ENCODE measurements at regions not wholly inside any gene's neighbourhood (a gene's known extent, or its start where the extent isn't known, plus 50 kb on each side); places are given as distances from the start of the nearest gene placed in this dataset.

DNA sequence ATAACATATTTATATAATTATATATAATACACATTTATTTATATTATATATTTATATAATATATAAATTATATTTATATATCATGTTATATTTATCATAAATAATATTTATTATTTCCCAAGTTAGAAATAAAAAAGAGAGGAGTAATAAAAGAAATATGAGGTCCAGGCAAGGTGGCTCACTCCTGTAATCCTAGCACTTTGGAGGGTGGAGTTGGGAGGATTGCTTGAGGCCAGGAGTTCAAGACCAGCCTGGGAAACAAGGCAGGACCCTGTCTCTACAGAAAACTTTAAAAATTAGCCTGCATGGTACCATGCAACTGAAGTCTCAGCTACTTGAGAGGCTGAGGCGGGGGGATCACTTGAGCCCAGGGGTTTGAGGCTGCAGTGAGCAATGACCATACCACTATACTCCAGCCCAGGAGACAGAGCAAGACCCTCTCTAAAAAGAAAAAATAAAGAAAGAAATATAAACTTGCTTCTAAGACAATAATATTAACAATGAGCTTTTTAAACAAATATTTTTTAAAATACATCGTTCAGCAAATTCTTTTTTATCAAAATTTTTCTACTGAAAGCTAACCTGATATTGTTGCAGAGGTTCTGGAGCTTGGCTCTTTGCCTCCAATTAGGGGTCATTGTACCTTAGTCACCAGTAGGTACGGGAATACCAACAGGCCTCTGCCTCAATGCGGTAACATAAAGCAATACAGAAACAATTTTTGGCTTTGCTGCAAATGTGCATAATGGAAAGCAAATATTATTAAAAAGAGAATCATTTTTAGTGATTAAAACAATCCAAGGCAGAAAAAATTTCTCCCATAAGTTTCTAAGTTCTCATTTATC lies 290.0 kb downstream of the SETD4 start:
- no peak for DNase-seq (ENCODE audit: low read depth in 4 of 4, low spot score in 3 of 4)

DNA sequence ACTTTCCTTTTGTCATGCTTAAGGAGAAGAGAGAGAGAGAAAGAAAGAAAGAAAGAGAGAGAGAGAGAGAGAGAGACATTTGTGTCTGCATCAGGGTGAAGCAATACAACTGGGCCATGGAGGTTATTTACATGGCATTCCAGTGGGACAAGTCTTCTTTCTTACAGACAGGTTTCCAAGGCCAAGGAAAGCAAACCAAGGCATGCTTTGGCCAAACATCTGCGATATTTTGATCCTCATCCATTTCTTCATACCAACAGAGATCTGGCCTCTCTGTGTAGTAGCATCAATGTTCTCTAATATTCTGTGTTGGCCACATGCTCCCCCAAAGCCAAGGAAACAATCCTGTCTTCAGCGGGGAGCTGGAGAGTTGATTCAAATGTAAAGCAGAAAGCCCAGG lies 292.1 kb downstream of the SETD4 start:
- DNase-seq (ENCODE audit: low read depth in 4 of 4, low spot score in 3 of 4) = no peak

DNA sequence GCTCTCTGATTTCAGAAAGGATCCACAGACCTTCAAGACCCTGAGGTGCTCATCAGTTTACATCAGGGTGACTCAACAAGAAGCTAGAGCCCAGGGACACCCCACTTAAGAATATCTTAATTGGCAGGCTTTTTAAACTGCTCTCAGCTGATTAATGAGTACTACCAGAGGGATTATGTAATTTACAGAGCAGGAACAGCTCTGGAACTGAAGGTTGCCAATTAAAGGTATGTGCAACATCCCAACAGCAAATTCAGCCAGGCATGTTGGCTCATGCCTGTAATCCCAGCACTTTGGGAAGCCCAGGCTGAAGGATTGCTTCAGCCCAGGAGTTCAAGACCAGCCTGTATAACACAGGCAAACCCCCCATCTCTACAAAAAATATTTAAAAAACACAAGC lies 295.7 kb downstream of the SETD4 start:
- no peak for DNase-seq (ENCODE audit: low read depth in 4 of 4, low spot score in 3 of 4)

DNA sequence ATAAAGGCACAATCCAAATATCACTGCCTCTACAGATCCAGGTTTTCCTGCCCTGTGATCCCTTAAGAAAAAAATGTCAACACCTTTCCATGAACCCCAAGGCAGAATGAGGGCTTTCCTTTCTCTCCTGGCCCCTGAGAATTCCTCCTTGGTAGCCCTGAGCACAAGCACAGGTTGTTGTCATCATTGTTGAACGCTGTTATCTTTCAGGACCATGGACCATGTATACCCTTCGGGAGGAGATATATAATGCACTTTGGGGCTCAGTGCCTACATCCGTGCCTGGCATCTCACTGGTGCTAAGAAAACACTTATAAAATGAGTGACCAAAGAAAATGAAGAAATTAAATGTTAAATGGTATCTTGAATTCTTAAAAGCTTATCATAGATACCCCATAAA lies 296.2 kb downstream of the SETD4 start:
- no peak for DNase-seq (ENCODE audit: low read depth in 4 of 4, low spot score in 3 of 4)

DNA sequence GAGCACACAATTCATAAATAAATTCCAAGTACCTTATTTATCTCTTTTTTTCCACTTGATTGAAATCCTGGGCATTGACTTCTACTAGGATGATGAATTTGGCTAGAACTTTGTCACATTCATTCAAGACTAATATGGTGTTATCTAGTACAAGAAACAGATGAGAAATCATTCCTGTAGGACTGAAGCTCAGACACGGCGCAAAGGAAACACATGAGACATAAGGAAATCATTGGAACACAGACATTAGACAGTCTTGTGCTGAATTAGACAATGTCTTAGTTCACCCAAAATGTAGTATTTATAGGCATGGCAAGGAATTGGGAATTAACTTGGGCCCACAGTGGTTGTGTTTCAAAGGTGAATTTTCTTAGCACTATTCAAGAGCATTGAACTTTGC lies 305.7 kb downstream of the SETD4 start:
- DNase-seq (ENCODE audit: low read depth in 4 of 4, low spot score in 3 of 4) = no peak

DNA sequence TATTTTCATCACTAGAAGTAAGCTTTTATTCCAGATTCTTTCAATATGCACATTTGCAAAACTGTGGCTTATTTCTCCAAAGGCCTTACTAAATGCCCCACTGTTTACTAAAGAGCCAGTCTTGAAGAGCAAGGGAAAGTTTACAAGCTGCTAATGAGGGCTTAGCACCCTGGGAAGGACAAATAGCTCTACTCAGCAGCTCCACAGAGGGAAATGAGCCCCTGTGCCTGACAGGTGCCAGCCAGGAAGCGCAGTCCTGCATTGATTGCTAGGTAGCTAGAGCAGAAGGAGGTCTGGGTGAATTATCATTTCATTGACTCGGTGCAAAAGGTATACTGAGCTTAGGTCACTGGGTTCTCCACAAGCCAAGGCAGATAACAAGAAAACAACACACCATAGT lies 307.0 kb downstream of the SETD4 start:
- no peak for DNase-seq (ENCODE audit: low read depth in 4 of 4, low spot score in 3 of 4)

DNA sequence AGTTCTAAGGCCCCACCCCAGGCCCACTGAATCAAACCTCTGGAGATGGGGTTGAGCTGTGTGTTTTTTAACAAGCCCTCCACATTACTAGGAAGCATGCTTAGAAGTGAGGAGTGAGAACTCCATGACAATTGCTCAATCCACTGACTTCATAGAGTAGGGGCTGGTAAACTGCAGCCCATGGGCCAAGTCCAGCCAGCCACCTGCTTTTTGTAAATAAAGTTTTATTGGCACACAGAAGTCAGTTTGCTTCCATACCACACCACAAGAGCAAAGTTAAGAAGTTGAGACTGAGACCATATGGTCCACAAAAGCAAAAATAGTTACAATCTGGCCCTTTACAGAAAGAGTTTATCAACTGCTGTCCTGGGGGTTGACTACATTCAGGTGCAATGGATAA lies 309.2 kb downstream of the SETD4 start:
- no peak for DNase-seq (ENCODE audit: low read depth in 4 of 4, low spot score in 3 of 4)

DNA sequence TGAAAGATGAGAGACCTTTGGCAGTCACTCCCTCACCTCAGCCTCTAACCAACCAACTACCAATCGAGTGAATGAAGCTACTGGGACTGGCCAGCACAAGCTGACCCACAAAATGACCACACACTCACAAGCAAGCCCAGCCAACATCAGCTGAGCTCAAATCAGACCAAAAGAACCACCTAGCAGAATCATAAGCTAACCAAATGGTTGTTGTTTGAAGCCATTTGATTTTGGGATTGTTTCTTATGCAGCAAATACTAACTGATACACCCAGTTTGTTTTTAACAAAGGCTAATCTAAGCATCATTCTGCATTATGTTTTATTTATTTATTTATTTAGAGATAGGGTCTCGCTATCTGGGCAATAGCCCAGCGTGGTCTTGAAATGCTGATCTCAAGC lies 310.4 kb downstream of the SETD4 start:
- DNase-seq (ENCODE audit: low read depth in 4 of 4, low spot score in 3 of 4) = no peak

DNA sequence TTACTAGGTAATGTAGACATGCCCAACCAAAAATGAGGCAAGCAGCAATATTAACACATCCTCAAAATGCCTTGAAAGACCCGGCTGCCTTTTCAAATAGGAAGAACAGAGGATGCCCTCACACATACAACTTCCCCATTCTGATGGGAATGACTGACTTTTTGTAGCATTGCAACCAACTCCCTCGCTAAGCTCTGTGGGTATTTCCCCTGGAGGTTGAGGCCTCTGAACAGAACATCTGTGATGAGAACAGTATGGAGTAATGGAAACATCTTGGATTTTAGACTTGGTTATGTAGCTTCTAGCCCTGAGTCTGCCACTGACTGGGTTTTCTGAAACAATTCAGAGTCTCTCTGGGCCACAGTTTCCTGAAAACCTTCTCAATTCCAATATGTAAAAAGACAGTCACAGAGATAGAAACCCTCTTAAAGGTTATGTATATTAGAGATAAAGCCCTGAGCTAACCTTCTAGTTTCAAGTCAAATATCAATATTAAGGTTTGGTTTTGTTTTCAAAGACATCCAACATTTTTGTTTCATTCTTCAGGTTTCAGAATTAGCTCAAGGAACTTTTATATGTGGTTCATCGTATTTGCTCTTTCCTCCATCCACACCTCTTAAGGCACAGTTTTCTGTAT lies 311.5 kb downstream of the SETD4 start:
- DNase-seq (ENCODE audit: low read depth in 4 of 4, low spot score in 3 of 4) = no peak

DNA sequence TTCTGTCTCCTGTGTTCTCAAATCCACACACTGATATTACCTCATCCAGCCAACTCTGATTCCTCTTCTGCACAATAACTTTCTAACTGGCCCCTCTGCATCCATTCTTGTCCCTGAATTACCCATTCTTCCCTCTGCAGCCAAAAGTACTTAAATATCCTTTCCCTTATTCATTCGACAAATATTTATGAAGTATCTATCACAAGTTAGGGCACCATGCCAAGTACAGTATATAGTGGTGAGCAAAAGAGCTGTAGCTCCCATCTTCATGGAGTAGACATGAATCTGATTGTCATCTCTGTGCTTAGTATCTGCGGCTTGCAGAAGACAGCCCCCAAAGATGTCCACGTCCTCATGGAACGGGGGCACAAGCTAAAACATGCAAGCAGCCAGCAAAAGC lies 316.8 kb downstream of the SETD4 start:
- no peak for DNase-seq (ENCODE audit: low read depth in 4 of 4, low spot score in 3 of 4)

DNA sequence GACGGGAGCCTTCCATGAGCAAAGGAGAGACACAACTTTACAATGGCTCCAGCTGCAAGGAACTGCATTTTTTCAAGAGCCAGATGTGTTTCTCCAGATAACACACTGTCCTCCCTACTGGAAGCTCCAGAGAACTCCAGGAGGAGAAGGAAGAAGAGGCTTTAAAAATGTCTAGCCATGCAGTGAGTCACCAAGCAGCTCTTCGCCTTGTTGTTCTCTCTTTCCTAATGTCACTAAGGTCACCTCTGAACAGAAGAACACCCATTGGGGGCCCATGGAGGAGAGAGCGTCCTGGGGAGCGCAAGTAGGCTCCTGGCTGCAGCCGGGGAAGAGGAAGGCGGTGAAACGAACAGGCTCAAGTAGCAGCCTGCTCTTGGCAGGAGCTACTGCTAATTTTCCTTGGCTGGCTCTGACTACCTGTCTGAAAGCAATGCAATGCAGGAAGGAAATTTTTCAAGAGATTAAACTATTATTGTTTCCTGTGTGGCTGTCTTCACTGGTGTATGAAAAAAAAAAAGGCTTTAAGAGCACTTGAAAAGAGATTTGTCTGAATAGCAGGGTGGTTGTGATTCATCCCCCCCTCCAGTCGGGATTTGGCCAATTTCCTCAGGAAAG lies 321.9 kb downstream of the SETD4 start:
- no peak for DNase-seq (ENCODE audit: low read depth in 4 of 4, low spot score in 3 of 4)

DNA sequence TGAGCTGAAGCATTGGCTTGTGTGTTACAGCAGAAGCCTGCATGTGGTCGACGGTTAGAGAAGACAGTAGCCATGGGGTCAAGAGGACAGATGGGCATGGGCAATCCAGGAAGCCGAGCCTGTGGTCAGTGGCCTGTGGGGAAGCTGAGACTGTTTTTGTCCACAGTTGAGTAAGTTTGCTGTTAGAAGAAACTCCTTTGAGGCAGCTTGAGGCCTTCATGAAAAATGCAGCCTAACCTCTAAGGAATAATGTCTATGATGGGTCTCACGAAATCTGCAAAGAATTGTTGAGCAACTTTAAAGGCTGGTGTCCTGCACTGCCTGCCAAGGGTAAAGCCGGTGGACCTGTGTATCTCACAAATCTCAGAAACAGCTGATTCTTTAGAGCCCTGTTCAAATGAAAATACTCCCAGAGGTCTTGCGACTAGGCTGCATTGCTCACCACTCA lies 322.4 kb downstream of the SETD4 start:
- no peak for DNase-seq (ENCODE audit: low read depth in 4 of 4, low spot score in 3 of 4)

DNA sequence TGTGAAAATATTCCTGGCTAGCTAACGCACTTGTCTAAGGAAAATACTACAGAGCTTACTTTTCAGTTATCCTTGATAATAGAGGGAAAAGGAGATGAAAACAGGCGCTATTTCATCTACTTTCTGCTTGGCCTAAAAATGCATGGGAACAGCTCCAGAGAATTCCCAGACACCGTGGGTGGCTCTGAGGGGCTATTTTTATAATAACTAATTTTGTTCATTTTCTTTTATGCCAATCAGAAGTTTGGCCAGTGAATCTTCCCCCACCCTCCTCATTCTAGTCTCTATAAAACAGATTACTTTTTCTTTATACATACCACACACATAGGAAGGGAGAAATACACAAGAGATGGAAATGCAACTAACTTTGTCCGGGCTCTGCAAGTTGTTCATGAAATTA lies 322.9 kb downstream of the SETD4 start:
- DNase-seq (ENCODE audit: low read depth in 4 of 4, low spot score in 3 of 4) = no peak

DNA sequence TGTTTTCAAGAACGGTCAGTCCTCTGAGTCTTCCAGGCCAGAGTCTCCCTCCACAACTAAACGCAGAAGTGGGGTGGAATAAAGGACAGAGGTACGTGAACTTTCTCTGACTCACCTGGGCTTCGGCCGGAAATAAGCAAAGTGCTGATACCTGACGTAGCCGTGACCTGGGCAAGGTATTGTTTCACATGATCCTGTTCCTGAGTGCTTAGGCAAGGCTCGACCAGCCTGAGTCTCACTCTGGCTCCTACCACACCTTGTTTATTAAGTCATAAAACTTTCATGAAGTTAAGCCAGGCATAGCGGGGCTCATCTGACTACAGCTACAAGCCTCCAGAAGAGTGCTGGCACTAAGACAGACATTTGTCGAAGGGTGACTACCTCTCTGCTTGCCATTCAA lies 327.5 kb downstream of the SETD4 start:
- no peak for DNase-seq (ENCODE audit: low read depth in 4 of 4, low spot score in 3 of 4)

DNA sequence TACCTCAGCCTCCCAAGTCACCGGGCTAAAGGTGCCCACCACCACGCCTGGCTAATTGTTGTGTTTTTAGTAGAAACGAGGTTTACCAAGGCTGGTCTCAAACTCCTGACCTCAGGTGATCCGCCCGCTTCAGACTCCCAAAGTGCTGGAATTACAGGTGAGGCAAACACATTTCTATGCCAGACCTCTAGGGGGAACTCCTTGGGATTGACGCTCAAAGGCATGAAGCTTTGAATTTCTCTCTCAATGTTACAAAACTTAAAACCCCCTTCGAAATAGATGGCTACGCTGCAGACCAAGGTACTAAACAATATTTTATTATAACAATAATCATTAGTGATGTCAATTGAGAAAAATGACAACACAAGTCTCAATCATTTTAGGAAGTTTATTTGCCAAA lies 330.0 kb downstream of the SETD4 start:
- no peak for DNase-seq (ENCODE audit: low read depth in 4 of 4, low spot score in 3 of 4)

DNA sequence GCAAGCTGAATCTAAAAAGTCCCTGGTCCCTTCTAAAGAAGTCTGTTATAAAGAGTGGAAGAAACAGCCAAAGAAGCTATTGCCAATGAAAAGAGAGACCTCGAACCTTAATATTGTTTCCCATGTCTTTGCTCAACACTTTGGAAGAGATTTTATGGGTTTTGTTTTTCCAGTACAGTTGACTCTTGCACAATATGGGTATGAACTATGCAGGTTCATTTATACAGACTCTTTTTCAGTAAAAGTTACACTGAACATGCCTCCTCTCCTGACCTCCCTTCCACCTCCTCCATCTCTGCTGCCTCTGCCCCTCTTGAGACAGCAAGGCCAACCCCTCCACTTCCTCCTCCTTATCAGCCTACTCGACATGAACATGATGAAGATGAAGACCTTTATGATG lies 332.5 kb downstream of the SETD4 start:
- DNase-seq (ENCODE audit: low read depth in 4 of 4, low spot score in 3 of 4) = no peak

DNA sequence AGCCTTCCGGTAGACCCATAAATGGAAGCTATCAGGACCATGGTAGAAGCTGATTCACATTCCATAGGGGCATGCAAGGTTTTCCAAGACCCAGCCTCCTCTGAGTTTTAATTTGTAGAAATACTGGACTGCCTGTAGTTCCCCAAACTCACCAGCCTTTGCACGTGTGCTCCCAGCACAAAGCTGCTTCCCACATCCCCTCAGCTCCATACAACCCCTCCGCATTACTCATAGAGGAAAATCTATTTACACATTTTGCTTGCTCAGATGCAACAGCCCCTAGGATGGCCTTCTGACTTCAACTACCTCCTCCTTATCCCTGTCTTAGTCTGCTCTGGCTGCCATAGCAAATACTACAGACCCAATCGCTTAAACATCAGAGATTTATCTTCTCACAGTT lies 336.2 kb downstream of the SETD4 start:
- DNase-seq (ENCODE audit: low read depth in 4 of 4, low spot score in 3 of 4) = no peak

DNA sequence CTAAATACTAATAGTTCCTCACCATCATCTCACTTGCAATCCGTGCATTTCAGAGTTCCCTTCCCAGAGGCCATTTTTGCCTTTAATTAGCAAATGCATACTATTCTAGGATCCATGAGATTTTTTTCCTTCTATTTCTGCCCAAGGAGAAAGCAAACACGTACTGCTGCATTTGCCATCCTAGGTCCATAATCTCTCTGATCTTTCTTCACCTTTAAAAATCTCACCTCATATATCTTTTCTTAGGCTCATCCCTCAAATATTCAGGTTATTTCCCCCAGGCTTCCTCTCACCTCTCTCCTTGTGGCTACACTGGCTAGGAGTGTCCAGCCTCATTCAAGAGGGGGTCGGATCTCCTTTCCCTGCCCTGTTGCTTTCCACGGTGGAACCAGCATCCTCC lies 338.6 kb downstream of the SETD4 start:
- no peak for DNase-seq (ENCODE audit: low read depth in 4 of 4, low spot score in 3 of 4)

DNA sequence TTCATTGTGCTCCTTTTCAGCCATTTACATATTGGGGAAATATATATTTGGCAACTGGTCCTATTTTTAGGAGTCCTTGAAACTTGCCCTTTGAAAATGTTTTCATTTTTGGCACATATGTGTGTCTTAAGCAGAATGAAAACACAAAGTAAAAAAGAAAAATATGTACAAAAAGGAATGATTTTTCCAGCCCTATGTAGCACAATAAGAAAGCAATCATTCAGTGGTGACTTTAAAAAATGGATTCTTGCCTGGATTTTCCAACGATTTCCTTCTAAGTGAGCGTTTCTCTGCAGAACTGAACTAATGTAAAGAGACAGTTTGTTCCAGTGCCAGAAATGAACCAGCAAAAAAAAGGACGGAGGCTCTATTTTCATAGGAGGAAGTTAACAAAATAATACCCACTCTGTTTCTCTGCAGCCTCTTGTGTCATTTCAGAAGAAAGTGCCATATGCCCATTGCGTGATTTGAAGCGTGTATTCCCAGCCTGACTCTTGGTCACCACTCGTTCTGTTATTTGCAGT lies 340.1 kb downstream of the SETD4 start:
- DNase-seq (ENCODE audit: low read depth in 4 of 4, low spot score in 3 of 4) = no peak

DNA sequence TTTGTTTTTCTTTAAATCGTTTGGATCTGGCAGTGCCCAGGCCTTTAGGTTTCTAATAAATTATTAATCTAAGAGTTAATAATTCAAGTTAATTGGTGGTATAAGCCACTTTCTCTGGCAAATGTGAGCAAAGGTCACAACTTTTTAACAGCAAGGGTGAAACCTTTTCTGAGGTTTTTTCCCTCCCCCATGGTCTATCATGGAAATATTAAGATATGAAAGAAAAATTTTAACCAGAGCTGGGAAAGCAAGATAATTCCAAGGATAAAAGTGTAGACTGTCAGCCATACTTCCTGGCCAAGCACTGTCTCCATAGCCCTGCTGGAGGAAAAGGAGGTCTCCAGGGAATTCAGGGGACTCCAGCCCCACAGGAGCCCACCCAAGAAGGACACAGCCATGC lies 341.2 kb downstream of the SETD4 start:
- no peak for DNase-seq (ENCODE audit: low read depth in 4 of 4, low spot score in 3 of 4)

DNA sequence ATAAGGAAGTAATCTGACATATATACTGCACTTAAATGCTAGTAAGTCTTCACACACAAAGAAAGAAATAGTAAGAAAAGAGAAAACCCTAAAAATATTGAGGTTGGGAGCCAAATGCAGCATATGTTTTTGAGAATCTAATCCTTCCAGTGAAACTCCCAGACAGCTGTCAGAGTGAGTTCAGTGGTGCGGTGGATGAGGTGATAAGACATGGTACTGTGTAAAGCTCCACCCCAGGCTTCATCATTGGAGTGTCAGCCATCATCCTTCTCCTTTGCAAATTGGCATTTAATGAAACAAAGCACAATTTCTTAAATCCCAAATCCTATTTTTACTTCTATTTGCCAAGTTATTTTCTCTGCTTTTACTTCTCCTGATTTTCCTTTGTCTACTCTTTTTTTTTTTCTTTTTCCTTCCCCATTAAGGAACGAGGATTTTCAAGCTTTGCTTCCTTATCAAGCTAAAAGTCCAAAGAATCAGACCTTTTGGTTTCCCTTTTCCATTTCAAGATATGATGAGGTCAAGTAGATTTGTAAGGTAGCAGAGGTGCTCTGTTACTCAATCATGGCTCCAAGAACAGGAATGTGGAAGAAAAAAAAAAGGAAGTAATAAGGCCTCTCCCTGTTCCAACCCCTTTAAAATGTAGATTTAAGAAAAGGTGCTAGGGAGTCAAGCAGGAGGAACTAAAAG lies 343.3 kb downstream of the SETD4 start:
- DNase-seq (ENCODE audit: low read depth in 4 of 4, low spot score in 3 of 4) = no peak

All from right renal pelvis (tissue), 4 donors.